ENCODE measurements at regions not wholly inside any gene's neighbourhood (a gene's known extent, or its start where the extent isn't known, plus 50 kb on each side); places are given as distances from the start of the nearest gene placed in this dataset.

DNA sequence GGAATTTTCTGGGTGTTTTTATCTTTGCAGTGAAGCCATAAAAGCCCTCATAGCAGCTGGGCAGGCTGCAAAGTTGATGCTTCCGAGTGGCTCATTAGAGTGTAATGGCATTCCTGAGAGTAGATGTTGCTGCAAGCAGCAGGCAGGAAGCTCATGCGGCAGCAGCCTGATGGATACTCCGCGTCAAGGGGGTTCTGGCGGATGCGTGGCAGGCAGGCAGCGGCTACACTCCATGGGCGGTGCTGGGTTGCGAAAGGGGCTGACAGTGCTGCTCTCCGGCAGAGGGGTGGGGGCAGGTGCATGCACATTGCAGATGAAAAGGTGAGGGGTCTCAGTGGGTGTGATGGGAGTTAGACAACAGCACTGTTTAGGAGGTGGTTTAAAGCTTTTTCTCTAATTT lies 93.2 kb upstream of the AJAP1 start:
- FAIRE-seq: no peak
- CTCF ChIA-PET: no interaction called here
- dilution Hi-C loops (cut with MboI; ENCODE audit: extremely low pct_ligation_motif_present, low sequenced_read_pairs): no loop called here

More for the DNA sequence above, 93.2 kb upstream of the AJAP1 start:
- TF ChIP-seq JUN (IDR thresholded peaks at IDR 0.05; ENCODE audit: borderline replicate concordance, insufficient read depth, insufficient read length, low read depth) (no peak), POLR2A (IDR thresholded peaks at IDR 0.05; ENCODE audit: low read depth, low read length) (no peak), POLR2AphosphoS5 (IDR thresholded peaks at IDR 0.05; ENCODE audit: insufficient read depth, low read depth, low read length) (no peak), GATA2 (IDR thresholded peaks at IDR 0.05; ENCODE audit: insufficient read depth, insufficient read length, low read depth, low read length) (no peak), CTCF (IDR thresholded peaks at IDR 0.05; ENCODE audit: extremely low read depth in 1 of 2, insufficient read depth in 1 of 2, low read depth in 1 of 2, low read length in 2 of 2) (no peak), EZH2 (IDR thresholded peaks at IDR 0.05; ENCODE audit: borderline replicate concordance, low read depth, low read length, severe bottlenecking) (no peak), MYC (IDR thresholded peaks at IDR 0.05; ENCODE audit: low read depth, low read length) (no peak), FOS (IDR thresholded peaks at IDR 0.05; ENCODE audit: borderline replicate concordance, insufficient read depth, low read length) (no peak)
- TF ChIP-seq, protein P1, sequence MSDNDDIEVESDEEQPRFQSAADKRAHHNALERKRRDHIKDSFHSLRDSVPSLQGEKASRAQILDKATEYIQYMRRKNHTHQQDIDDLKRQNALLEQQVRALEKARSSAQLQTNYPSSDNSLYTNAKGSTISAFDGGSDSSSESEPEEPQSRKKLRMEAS (IDR thresholded peaks at IDR 0.05; ENCODE audit: insufficient read depth, insufficient read length): no peak
- Histone ChIP-seq H3K79me2 (ENCODE audit: control insufficient read depth, insufficient read depth, low read length) (no peaks in the 10 kb centered on the region), H3K36me3 (ENCODE audit: control insufficient read depth in 2 of 2, extremely low read depth in 1 of 2, insufficient read depth in 2 of 2, low read length in 2 of 2) (no peaks in the 10 kb centered on the region), H2AFZ (ENCODE audit: low read depth, low read length) (no peak overlapping the region), H3K9ac (replicated peaks; ENCODE audit: extremely low read depth, insufficient read depth, low read length) (no peak overlapping the region), H3K27me3 (ENCODE audit: control insufficient read depth in 2 of 2, insufficient read depth in 2 of 2, low read length in 2 of 2) (no peaks in the 10 kb centered on the region), H3K4me3 (replicated peaks in 1 of 3; ENCODE audit: insufficient read depth in 1 of 3, low read depth in 1 of 3, low read length in 3 of 3) (no peak overlapping the region), H3K9me3 (replicated peaks; ENCODE audit: control insufficient read depth, insufficient read depth, low read length) (peaks cover 10% of the 10 kb centered on the region), H3K4me2 (ENCODE audit: insufficient read depth, low read length) (no peak overlapping the region), H3K9me1 (replicated peaks; ENCODE audit: control insufficient read depth, extremely low read depth, insufficient read depth, low read length) (no peaks in the 10 kb centered on the region), H3K4me1 (ENCODE audit: control insufficient read depth, extremely low read depth, insufficient read depth, low read length) (no peaks in the 10 kb centered on the region), H3K27ac (ENCODE audit: insufficient read depth, low read depth, low read length) (no peak overlapping the region), H4K20me1 (replicated peaks; ENCODE audit: control insufficient read depth, extremely low read depth, insufficient read depth, low read length) (no peaks in the 10 kb centered on the region)
- POLR2A ChIA-PET: no interaction called here
- BruUV-seq (replicated peaks): no TSS peak
- no peak for DNase-seq (ENCODE audit: low read depth, low spot score)
- intact Hi-C loops (cut with micrococcal nuclease): no loop called here
